Astrocyte of the spinal cord (primary cell): ENCODE measurements at regions not wholly inside any gene's neighbourhood (a gene's known extent, or its start where the extent isn't known, plus 50 kb on each side); places are given as distances from the start of the nearest gene placed in this dataset.

ENCODE experiments used
- DNase-seq: peaks from one replicate; pipeline ENCODE4 v3.0.0; 2011; ENCODE audit warnings: low read depth, low spot score
- H3K4me3 ChIP-seq: 2 replicates; pipeline ENCODE4 v1.5.1; 2011; ENCODE audit warnings: low read depth, mild to moderate bottlenecking, low read length, moderate library complexity
- CTCF ChIP-seq: IDR thresholded peaks from 2 replicates; pipeline ENCODE4 v1.5.1; 2012; ENCODE audit warnings: low read depth, mild to moderate bottlenecking, low read length, inconsistent platforms
- in situ Hi-C: cut with HindIII; loops from 2 replicates; pipeline ENCODE4 v1.10.0; 2017; ENCODE audit warnings: low sequenced_read_pairs

DNA sequence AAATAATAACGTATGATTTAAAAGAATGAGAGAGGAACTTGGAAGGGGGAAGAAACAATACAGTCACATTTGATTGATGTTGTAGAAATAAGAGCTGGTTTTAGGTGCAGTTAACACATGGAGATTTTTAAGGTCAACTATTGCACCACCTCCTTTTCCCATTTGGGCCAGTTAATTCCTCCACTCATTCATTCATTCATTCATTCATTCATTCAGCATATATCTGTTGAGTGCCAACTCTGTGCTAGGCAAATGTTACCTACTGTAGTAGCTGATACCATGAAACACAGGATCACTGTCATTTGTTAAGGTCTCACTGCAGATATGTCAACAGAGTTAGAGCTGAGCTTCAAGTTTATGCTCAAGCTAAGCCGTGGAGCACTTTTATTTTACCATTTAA is 115.7 kb upstream of the ARID2 start:
- DNase-seq: no peak
- no peak overlapping the region for H3K4me3 ChIP-seq
- in situ Hi-C loops: no loop called here
- no peak for TF ChIP-seq CTCF

GRCh38 chr12:45615268-45615667 is 114.2 kb upstream of the ARID2 start:
- H3K4me3 ChIP-seq: no peak overlapping the region
- in situ Hi-C loops: no loop called here
- peak; percentile 72 for DNase-seq
- TF ChIP-seq CTCF: no peak

GRCh38 chr12:45619736-45620135 is 109.8 kb upstream of the ARID2 start:
- H3K4me3 ChIP-seq: no peak overlapping the region
- in situ Hi-C loops: no loop called here
- DNase-seq: no peak

GRCh38 chr12:45621703-45622102 is 107.8 kb upstream of the ARID2 start:
- no peak for TF ChIP-seq CTCF
- in situ Hi-C loops: no loop called here
- H3K4me3 ChIP-seq: no peak overlapping the region
- DNase-seq: no peak

More at GRCh38 chr12:45619736-45620135, 109.8 kb upstream of the ARID2 start:
- TF ChIP-seq CTCF: no peak

DNA sequence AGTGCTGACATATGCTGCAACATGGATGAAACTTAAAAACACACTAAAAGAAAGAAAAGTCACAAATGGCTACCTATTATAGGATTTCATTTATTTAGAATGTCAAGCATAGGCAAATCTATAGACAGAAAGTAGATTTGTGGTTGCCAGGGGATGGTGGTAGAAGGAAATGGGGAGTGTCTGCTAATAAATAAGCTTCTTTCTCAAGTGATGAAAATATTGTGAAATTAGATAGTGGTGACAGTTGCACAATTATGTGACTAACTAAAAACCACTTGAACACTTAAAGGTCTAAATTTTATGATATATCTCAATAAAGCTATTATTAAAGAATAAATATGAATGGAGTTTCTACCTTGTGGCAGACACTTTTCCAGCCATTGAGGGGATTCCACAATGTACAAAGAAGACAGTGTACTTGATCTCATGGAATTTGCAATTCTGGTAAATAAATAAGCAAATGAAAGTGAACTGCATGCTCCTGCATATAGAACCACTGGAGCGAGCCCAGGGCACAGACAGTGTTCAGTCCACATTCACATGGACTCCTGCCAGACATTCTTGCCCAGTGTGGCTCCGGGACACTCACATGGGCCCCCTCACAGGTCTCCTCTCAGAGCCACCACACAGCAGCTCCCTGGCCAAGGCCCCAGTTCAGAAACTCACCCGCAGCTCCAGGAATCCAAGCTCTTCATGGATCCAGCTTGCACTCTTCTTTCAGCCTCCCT is 107.1 kb upstream of the ARID2 start:
- DNase-seq: no peak
- H3K4me3 ChIP-seq: no peak overlapping the region
- in situ Hi-C loops: no loop called here
- TF ChIP-seq CTCF: no peak

DNA sequence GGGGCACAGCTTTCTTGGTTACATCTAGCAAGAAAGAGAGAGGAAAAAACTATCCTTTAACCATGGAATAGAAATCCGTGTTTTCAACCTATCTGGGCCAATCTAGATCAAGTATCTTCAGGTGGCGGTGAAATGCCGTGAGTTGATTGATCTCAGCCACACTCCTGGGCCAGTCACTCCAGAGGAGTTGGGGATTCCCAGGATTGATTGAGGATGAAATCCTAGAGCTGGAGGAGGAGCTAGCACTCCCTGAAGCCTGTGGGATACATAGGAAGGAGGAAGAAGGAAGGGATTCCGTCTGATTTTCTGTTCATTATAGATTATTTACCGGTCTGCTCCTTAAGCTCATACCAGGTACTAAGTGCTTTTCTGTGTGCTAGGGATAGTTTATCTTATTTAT is 106.3 kb upstream of the ARID2 start:
- DNase-seq: no peak
- no peak overlapping the region for H3K4me3 ChIP-seq
- in situ Hi-C loops: no loop called here
- no peak for TF ChIP-seq CTCF
